ENCODE measurements at regions not wholly inside any gene's neighbourhood (a gene's known extent, or its start where the extent isn't known, plus 50 kb on each side); places are given as distances from the start of the nearest gene placed in this dataset.

DNA sequence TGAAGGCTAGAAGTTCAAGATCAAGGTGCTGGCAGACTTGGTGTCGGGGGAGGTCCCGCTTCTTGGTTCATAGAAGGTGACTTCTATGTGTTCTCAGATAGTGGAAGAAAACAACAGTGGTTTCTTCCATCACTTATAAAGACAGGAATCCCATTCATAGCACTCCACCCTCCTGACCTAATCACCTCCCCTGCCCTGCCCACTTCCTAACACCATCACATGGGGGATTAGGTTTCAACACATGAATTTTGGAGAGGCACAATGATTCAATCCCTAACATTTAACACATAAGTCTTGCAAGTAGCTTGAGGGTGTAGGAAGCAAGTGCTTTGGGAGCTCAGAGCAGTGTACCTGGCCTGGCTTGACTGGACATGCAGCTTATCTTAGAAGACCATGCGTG lies 142.8 kb upstream of the TSHZ3 start:
- no TSS peak for BruUV-seq (replicated peaks)
- H3K9me3 ChIP-seq (ENCODE audit: low read length) = peaks cover 60% of the 10 kb centered on the region
- H3K4me3 ChIP-seq (replicated peaks in 1 of 3; ENCODE audit: insufficient read depth in 1 of 3, low read depth in 2 of 3, low read length in 3 of 3) = no peak overlapping the region
- DNase-seq (ENCODE audit: low spot score) = no peak
- no peak overlapping the region for H3K4me2 ChIP-seq (ENCODE audit: low read depth, low read length)
- FAIRE-seq = no peak
- no peaks in the 10 kb centered on the region for H3K4me1 ChIP-seq (ENCODE audit: insufficient read depth, low read length)
- no peaks in the 10 kb centered on the region for H4K20me1 ChIP-seq (ENCODE audit: insufficient read depth, low read length)
- ChIA-PET CTCF (ENCODE audit: low intra/inter-chr PET ratio, low total read pairs) (no interaction called here), POLR2A (no interaction called here)
- H3K27me3 ChIP-seq (ENCODE audit: control insufficient read depth in 1 of 2, insufficient read depth in 2 of 2, low read length in 2 of 2) = no peaks in the 10 kb centered on the region
- in situ Hi-C loops (cut with HindIII; ENCODE audit: extremely low pct_ligation_motif_present, low pct_unique_long_range_greater_than_20kb) (no loop called here), intact Hi-C loops (cut with micrococcal nuclease; ENCODE audit: unreplicated experiment) (no loop called here)
- H3K9ac ChIP-seq (ENCODE audit: insufficient read depth, low read depth, low read length) = no peak overlapping the region
- WGBS (ENCODE audit: low lambda C conversion rate) = 24% methylated on average over 3 of the region's 3 CpGs
- no peak overlapping the region for H2AFZ ChIP-seq (ENCODE audit: low read length)
- H3K79me2 ChIP-seq (ENCODE audit: insufficient read depth, low read length) = no peaks in the 10 kb centered on the region
- H3K27ac ChIP-seq (ENCODE audit: extremely low read length, insufficient read depth, low read length) = no peak overlapping the region
- no peaks in the 10 kb centered on the region for H3K36me3 ChIP-seq (replicated peaks in 1 of 2; ENCODE audit: control insufficient read depth in 1 of 2, insufficient read depth in 2 of 2, low read length in 2 of 2)
- TF ChIP-seq, protein P1, sequence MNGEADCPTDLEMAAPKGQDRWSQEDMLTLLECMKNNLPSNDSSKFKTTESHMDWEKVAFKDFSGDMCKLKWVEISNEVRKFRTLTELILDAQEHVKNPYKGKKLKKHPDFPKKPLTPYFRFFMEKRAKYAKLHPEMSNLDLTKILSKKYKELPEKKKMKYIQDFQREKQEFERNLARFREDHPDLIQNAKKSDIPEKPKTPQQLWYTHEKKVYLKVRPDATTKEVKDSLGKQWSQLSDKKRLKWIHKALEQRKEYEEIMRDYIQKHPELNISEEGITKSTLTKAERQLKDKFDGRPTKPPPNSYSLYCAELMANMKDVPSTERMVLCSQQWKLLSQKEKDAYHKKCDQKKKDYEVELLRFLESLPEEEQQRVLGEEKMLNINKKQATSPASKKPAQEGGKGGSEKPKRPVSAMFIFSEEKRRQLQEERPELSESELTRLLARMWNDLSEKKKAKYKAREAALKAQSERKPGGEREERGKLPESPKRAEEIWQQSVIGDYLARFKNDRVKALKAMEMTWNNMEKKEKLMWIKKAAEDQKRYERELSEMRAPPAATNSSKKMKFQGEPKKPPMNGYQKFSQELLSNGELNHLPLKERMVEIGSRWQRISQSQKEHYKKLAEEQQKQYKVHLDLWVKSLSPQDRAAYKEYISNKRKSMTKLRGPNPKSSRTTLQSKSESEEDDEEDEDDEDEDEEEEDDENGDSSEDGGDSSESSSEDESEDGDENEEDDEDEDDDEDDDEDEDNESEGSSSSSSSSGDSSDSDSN (CRISPR knock-in tag; IDR thresholded peaks at IDR 0.05) = no peak
- TF ChIP-seq ZBTB49 (CRISPR knock-in tag; IDR thresholded peaks at IDR 0.05; ENCODE audit: borderline replicate concordance) = no peak
- no peak for TF ChIP-seq SOX13 (IDR thresholded peaks at IDR 0.05)
- TF ChIP-seq SOX13 (CRISPR knock-in tag; conservative IDR thresholded peaks at IDR 0.05 in 1 of 2, IDR thresholded peaks at IDR 0.05 in 1 of 2) = no peak
- ATAC-seq = no peak

Measured in HepG2 (cell line).